HG03575 (cell line): ENCODE measurements at regions not wholly inside any gene's neighbourhood (a gene's known extent, or its start where the extent isn't known, plus 50 kb on each side); places are given as distances from the start of the nearest gene placed in this dataset.

ENCODE experiments used
- ATAC-seq: cut with Tn5 transposase; IDR thresholded peaks from one replicate; pipeline ENCODE4 v1.9.1; 2021; ENCODE audit not compliant: unreplicated experiment, insufficient number of reproducible peaks, low FRiP score; ENCODE audit errors: extremely low read depth

DNA sequence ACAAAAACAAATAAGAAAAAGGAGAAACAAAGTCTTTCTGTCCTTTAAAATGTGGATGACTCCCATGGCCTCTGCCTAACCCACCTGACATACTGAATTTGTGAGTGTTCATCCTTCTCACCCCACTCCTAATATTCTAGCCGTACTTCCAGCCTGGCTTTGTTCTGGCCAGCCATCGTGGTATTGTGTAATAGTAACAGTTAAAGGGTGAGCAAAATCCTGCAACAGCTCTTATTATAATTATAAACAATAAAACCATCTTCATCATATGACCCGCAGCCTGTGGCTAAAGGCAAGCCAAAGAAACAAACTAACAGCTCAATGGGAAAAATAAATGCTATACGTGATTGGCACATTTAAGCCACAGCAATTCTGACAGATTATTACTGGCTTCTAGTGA, 721.6 kb upstream of the TENM4 start:
- ATAC-seq: no peak

DNA sequence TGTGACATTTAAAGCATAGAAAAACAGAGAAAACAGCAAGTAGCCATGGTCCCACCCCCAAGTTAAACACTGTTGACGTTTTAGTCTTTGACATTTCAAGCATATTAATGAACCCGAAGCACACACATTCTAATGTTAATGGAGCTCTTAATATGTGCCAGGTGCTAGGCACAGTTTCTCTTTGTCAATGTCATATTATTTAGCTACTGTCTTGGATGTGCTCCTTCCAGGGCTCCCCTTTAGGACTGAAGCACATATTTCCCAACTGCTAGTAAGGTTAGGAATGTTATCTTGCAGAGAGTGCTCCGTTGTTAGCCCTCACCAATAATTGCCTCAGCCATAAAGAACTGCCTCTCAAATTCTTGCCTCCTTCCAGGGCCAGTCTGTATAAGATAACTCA, 716.6 kb upstream of the TENM4 start:
- ATAC-seq: no peak

DNA sequence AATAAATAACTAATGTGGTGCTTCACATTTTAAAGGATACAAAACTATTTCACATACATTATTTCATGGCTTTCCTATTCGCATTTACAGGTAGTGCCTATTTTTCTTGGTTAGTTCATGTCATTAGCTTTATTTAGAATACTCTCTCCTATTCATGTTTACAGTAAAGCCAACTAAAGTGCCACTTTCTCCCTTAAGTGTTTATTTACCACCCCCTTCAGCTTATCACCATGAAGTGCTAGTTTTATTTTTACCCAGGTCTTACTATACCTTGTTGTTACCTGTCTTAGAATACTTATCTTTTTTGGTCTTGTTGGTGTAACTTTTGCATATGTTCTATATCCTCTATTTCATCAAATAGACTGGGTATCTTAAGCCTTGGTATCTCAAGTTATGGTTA, 715.2 kb upstream of the TENM4 start:
- no peak for ATAC-seq

DNA sequence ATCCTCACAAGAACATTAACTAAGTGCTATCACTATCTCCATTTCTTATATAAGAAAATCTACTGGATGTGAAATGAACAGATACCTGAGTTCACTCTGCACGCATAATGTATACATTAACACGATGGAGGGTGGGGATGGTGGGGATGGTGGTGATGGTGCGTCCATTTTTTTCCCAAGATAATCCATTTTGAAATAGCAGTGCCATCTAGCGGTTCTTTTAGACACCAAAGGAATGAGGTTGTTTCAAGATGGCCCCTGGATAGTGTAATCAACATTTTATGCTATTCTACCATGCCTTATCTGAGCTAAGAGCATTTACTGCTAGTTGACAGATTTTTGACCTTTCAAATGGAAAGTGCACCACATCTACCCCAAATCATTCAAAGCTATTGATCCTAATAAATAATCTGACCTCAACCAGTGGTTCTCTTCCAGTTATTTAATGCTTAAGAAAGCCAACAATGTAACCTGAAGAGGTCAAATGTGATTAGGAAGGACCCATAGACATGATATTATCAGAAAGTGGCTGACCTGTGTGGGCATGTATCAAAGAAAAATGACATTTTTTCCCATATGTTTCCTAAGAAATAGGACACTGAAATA, 714.7 kb upstream of the TENM4 start:
- no peak for ATAC-seq

DNA sequence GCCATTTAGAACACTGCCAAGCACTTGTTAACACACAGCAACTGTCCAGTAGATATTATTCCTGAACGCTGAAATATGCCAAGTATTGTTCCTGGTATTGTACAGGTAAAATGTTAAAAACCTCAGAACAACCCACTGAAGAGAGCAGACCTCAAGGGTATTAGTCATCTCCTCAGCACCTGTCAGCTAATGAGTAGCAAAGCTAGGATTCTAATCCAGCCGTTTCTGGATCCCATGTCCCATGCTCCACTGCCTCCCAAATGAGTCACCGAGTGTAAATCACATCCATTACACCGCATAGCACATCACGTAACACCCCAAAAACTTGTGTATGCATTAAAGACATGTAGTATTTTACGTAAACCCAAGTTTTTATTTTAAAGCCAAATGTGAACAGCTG, 705.4 kb upstream of the TENM4 start:
- ATAC-seq: no peak

DNA sequence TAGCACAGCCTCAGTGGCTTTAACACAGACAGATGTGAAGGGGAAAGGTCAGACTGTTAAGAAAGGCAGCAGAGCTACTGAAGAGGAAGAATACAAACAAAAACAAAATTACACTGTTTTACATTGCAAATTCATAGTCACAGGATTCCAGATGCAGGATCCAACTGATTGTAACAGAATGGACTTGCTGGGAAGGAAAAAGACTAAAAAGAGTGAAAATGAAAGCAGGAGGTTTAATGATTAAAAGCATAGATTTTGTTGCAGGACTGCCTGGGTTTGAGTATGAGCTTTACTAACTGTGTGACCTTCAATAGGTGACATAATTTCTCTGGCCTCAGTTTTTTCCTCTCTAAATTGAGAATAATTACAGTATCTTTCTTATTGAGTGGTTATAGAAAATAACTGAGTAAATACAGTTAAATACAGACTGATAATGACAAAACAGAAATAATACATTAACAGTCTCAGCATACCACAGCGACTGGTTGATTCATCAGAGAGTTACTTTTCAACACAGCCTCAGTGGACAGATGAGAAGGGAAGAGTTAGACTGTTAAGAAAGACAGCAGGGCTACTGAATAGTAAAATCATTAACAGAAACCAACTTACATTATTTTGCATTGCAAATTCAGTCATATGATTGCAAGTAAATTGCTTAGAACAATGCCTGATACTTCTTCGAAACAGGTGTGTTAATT, 704.2 kb upstream of the TENM4 start:
- ATAC-seq: no peak

DNA sequence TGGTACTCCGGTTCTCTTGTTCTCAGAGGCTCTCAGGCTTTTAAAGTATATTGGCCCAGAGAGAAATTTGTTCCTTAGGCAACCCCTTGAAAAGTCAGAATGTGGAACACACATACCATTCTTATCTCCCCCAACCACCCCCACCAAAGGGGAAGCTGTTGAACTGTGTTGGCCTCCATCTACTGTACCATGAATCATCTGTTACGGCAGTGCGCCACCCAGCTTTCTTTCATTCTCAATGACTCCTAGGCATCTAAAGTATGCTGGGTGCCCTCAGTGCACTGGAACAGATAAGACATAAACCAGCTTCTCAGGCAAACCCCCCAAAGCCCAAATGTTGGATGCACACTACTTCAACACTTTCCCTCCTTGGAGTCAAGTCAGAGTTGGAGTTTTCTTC, 696.2 kb upstream of the TENM4 start:
- no peak for ATAC-seq

DNA sequence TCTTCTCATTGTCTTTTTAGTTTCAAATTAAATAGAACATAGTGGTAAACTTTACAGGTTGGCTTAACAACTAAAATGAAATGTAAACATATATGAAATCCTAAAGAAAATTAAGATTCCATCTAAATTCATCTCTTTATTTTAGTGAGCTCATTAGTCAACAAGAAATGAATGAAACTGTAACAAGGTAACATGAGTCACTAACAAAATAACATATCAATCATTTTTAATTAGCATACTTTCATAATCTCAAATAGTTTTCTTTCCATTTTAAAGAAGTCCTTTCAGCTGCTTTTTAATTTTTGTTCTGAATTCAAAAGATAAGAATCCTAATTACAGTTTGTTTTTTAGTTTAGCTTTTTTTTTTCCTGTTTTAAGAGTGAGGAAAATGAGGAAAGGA, 688.6 kb upstream of the TENM4 start:
- no peak for ATAC-seq

DNA sequence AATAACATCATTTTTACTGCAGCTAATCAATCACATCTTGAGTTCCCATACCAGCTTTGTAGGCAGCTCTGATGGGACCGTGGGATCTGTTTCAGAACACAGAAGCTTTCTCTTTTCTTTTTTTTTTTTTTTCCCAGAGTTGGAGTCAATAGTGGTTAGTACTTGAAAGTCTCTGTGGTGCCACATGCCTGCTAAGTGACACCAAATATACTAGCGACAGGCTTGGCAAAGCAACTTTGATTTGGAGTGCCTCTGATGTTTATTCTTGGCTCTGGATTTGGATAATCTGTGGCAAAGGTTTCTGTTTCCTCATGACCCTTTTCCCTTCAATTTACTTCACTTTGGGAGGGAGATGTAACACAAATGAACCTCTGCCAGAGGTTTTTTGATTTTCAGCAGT, 681.4 kb upstream of the TENM4 start:
- ATAC-seq: no peak

DNA sequence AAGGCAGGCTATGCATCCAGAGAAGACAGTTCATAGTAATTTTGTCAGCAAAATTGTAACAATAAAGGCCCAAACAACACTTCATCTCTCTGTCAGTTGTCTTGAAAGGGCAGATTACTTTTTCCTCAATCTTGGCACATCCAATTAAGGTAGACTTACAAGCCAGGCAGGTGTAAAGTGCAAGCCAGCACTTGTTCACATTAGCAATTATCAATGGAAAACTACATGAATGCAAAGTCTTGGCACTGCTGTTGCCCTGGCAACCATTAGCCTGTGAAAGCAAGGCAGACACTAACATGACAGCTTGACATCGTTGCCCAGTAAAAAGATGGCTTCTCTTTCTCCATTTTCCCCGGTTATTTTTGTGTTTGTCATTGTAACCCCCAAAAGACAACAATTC, 677.2 kb upstream of the TENM4 start:
- ATAC-seq: no peak

DNA sequence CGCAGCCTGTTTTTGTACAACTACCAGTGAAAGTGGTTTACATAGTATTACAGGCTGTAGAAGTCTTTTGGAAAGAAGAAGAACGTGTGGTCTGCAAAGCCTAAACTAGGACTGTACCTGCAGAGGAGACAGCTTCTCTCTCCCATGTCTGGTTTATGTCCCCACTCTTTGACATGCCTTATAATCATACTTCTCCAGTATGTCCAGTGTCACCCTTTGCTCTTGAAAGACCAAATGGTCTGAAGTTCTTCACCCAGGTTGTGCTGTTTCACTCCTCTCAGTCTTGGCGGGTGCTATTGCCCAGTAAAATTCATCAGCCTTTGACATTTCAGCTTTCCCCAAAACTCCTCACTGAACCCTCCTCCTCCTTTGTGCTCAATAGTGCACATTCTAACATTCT, 676.0 kb upstream of the TENM4 start:
- no peak for ATAC-seq

DNA sequence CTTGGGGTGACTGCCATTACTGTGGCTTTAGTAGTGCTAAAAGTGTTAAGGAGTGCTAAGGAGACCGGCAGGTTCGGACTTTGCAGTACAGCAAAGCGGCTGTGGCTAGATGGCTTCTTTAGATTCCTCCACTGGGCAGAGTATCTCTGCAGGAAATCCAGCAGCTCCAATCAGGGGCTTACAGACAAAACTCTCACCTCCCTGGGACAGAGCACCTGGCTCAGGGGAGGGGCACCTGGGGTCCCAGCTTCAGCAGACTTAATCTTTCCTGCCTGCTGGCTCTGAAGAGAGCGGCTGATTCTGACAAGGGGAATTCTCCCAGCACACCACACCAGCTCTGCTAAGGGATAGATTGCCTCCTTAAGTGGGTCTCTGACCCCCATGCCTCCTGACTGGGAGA, 668.8 kb upstream of the TENM4 start:
- no peak for ATAC-seq

DNA sequence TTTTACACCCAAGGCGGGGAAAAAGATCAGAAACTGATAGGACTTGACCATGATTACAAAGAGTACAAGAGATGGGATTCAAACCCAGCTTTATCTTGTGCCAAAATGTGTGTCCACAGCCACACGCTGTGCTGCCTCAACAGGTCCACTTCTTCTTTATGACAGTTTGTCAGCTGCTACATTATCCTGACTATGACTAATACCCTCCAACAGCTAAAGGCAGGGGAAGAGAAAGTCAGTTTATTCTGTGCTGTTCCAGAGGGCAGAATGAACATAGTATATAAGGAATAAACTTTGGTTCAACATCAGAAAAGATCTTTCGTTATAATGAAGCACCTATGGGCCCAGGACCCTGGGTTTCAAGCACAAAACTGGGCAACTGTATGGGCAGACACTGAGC, 668.2 kb upstream of the TENM4 start:
- ATAC-seq: no peak

DNA sequence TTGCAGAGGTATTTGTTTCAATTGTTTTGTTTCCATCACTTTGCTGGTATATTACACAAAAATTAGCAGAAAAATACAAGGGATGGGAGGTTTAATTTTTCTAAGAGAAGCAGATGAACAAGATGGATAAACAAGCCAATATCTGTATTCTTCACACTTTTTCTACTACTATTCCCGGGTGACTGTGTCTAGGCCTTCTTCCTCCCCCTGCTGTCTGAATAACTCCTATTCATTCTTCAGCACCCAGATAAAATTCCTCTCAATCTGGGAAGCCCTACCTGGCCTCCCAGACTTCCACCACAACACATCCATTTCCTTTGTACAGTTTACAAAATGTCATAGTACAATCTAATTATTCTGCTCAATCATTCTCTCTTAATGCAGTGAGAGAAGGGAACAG, 666.6 kb upstream of the TENM4 start:
- no peak for ATAC-seq

DNA sequence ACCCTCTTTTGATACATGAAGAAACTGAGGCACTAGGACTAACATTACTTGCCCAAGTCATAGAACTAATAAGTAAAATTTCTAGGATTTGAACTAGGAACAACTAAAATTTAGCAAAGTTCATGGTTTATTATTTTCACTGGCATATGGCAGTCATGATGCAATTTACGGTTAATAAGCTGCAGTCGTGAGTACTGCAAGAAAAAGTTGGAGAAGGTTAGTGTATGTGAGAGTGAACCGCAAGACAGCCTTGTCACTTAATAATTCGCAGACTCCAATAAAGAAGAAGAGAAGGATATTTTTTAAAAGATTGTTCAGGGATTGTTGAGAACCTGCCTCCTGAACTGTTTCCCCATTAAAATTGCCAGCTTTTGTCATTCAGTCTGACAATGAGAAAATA, 663.4 kb upstream of the TENM4 start:
- no peak for ATAC-seq

DNA sequence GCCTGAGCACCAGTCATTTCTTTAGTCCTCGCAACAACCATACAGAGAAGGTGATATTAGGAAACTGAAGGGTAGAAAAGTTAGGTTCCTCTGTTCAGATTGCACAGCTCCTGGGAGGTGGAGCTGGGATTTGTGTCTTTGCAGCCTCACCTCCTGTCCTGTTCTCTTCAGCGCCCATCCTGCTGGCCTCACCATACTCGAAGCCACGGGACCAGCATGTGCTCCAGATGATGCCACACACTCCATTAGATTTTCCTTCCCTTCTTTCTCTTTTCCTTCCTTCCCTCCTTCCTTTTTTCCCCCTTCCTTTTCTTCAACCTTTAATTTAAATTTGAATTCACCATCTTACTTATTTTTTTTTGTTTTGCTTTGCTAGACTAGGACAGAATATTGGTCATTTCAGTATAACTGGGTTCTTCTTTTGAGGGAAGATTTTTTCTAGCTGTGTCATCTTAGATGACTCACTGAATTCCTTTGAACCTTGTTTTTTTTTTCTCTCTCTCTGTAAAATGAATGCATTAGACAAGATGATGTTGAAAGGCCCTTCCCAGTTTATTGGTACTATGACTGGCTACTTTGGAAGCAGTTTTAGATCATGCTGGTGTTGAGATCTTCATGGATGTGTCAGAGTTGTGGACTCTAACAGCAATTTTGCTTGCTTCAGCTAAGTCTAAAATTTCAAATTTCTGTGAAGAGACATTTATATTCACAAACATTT, 662.5 kb upstream of the TENM4 start:
- no peak for ATAC-seq

DNA sequence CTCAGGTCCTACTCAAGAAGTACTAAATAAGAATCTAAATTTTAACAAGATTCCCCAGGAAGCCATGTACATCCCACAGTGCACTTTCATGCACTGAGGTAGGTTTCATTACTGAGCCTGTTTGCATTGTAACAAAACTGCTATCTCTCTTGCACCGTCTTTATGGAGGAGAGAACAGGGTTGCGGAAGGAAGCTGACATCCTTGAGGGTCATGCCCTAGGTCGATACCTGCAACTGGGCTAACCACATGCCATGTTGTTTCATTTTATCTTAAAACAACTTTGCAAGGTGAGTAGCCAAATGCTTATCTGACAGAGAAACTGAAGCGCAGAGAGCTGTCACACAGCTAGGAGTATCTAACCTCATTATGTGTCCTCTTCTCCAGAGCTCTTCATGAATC, 656.3 kb upstream of the TENM4 start:
- ATAC-seq: no peak

DNA sequence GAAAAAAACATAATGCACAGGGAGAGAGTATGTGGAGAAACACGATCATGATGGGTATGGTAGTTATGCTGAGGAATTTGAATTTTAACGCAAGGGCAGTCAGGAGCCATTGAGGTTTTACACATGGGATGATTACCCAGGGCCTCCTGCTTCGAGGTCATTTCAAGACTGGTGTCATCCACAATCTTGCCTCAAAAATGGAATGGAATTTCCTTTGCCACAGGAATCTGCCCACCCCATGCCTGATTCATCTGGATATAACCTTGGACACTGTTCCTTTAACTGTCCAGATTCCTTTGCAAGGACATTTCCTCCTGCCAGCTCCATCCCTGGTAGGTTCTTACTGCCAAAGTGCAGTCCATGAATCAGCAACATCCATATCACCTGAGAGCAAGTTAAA, 655.9 kb upstream of the TENM4 start:
- ATAC-seq: no peak

DNA sequence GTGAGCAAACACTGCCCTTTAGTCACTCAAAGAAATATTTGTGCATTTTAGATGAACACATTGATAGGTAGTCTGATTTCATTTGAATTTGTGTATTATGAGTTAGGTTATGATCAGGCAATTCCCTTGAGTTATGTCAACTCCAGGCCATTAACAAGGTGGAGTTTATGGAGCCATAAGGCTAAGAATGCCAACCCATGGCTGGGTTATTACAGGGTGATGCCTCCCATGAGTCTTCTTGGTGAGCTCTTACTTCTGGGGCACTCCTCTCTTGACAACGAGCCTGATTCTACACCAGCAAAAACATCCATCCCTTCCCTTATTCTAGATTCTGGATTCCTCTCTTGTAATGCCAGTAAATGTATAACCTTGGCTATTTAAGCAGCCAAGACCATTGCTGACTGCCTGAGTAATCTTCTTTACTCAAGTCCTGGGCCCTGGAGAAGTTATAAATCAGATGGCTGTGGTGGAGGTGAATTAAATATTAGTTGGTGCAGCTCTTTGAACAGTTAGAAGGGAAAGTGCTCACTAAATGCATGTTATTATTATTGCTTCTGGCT, 645.7 kb upstream of the TENM4 start:
- no peak for ATAC-seq

DNA sequence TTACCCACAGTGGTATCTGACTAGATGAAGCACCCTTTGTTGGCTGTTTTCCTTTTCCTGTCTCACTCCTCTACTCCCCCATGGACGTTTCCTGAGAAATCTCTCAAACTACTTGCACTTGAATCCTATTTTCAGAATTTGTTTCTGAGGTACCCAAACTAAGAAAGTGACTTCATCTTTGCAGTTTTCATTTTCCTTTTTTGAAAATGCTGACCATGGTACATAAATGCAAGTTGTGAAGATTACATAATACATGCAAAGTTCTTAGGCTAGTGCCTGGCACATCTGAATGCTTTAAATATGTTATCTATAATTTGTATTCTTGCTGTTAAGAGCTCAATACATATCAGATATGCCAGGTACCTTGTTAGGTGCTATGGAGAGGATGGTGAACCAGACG, 644.7 kb upstream of the TENM4 start:
- ATAC-seq: no peak
